Stimulated activated CD4-positive, alpha-beta T cell treated with anti-CD3 and anti-CD28 coated beads, Interleukin-2, amount 100 ng/mL, for 48 hours (primary cell): ENCODE measurements at regions not wholly inside any gene's neighbourhood (a gene's known extent, or its start where the extent isn't known, plus 50 kb on each side); places are given as distances from the start of the nearest gene placed in this dataset.
"Not testable (repeated sequence)": the region's sequence is repeated elsewhere in the genome, so short reads cannot be mapped to it uniquely, and the experiment has no call there.

Experiments
- DNase-seq, 2 donors: peaks; one replicate each; pipeline ENCODE4 v3.0.0-alpha.2; 2020

DNA sequence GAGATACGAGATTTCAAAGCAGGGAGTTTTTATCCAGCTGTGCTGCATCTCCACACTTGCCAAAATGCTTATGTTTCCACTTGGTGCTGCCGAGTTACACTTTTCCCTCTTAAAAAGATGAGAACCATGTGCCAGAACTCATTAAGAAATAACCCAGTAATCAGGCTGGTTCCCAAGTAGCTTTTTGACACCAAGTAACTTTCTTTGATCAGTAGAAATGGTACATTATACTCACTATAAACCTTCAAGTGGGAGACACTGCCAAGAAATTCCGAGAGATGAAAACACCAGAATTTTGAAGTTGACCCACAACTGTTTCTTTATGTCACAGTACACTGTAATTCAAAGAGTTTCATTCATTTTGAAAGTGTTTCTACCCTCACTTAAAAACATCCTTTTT, 164.6 kb upstream of the CCDC54 start:
- no peak for DNase-seq

DNA sequence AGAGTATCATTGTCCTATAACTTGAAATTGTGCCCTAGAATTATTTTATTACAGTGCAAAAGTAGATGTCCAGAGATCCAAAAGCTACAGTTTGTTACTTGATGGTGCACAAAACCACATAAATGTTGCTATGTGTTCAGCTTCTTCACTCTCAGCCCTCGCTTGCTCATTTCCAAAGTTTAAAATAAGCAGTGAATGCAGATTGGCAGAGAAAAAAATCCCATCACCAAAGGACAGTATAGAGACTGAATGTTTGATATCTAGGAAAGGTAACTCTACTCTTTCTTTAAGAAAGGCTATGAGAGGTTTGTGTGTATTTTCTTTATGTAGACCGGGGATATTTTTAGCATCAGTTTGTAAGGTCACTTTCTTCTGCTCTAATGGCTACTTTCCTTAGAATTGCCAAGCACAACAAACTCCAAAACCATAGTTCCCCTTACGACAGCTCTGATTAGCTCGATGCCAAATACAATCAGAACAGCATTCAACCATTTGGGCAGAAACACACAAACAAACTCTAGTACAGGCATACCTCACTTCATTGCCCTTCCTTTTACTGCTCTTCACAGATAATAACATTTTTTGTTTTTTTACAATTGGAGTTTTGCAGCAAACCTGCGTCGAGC, 164.1 kb upstream of the CCDC54 start:
- DNase-seq = no peak

DNA sequence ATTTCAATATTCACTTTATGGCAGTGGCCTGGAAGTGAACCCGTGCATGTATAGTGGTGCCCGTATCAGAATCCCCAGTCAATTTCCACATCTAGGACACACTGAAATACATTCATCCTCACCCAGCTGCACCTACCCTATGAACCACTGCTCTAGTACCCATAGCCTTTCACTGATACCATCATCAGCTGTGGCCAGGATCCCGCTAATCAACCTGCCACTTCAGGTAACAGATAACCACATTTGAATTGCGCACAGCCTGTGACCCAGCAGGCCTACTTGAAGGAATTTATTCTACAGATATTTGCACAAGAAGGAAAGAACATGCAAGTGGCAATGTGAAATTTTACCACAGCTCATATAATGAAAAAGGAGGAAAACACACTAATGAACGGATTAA, 161.0 kb upstream of the CCDC54 start:
- DNase-seq = no peak

DNA sequence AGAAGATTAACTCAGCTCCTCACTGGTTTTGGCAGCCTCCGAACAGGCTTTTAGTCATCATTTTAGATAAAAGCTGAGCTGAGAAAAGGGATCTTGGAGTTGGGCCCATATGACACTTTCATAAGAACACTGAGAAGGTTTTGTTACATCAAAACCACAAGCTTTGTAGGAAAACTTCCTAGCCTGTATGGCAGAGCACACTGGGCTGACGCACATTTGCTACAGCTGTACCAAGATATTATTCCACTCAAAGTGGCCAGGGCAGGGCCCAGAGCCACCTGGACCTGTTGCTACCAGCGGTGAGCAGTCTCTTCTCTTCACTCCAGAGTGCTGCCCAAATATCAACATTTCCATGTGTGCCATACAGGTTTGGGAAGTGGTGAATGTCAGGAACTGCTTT, 160.5 kb upstream of the CCDC54 start:
- DNase-seq = no peak

DNA sequence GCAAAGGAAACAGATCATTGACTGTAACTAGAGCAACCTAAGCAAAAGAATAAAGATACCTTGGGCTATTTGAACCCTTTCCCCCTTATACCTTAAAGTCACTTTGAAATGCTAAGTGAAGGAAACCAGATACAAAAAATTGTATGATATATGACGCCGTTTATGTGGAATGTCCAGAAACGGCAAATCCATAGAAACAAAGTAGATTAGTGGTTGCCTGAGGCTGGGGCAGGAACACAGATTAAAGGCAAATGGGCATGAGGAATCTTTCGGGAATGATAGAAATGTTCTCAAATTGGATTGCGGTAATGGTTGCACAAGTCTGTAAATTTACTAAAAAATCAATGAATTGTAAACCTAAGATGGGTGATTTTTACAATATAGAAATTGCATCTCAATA, 160.1 kb upstream of the CCDC54 start:
- no peak for DNase-seq

DNA sequence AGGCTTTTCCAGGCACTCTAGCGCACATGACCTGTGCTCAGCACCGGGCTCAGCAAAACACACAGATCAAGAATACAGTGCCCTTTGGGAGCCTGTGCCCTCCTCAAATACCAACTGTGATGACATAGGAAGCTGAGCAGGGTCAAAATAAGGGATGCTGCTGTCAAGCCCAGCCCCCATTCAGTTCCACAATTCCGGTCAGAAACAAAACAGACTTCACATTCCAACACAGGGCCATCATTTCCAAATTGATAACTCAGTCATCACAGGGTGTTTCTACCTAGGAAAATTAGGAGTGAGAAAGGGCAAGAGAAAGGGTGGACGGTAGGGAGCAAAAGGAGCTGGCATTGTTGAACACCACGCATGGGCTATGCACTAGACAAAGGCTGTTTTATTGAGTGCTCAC, 158.4 kb upstream of the CCDC54 start:
- DNase-seq = no peak

DNA sequence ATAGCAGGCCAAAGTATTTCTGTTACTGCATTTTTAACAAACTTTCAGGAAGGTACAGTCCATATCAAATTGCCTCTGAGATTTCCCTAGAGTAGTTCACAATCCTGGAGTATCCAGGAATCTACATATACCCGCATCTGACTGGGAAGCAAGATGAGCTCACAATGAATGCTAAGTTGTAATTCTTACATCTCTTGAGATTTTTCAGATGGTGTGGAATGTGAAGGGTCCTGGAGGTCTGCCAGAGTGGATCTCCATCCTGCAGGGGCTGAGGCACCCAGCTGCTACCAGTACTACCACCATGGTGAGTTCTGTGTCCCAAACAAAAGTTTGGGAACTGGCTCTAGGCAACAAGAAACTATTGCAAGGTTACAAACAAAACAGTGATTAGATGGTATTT, 156.7 kb upstream of the CCDC54 start:
- no peak for DNase-seq

DNA sequence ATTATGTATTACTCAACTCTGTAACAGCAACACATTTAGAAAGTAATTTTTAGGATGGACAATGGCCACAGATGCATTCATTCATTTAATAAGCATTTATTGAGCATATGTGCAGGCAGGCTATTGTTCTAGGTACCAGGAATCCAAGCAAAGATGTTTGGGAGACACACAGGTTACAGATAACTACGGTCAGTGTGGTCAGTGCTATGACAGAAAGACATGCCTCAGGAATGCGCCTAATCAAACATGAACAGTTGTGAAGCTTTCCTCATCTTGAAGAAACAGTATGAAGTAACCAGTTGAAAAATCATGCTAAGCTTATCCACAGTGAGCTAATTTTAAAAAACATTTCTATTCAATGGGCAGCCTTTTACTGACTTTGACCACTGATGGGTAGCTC, 155.4 kb upstream of the CCDC54 start:
- no peak for DNase-seq

DNA sequence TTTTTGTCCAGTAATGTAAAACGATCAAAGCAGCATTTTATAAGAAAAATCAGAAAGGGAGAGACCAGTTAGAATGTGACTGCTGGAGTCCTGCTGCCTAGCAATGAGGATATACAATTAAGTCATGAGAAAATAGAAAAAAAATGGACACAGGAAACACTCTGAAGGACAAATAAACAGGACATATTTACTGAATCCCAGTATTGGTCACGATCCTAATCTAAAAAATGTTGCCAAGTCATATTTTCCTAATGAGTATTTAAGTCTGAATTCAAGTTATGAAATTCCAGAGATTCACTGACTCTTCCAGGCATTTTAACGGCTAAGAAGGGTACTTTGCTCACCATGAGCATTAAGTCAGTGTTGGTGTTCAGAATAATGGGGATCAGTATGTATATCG, 154.3 kb upstream of the CCDC54 start:
- DNase-seq = no peak

DNA sequence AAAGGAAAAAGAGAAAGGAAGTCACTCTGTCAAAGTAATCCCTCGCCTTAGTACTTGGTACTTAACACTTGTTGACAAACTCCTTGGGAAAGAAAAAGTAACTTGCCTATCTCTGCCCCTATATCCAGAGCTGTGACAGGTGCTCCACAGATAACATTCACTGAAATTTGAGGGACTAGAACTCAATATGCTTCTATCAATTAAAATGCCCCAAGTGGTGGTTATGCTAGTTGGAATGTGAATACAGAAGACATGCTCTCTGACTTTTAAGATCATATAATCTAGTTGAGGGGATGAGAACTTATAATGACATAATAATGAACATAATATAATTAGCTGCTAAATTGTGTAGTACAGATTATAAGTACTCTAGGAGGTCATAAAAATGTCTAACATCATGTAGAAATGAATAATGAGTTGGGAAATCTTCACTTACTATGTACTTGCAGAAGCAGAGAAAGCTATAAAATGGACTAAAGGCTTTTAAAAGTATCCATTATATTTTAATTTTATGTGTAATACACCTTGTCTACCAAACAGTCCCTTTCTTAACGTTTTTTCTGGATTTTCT, 153.1 kb upstream of the CCDC54 start:
- no peak for DNase-seq

DNA sequence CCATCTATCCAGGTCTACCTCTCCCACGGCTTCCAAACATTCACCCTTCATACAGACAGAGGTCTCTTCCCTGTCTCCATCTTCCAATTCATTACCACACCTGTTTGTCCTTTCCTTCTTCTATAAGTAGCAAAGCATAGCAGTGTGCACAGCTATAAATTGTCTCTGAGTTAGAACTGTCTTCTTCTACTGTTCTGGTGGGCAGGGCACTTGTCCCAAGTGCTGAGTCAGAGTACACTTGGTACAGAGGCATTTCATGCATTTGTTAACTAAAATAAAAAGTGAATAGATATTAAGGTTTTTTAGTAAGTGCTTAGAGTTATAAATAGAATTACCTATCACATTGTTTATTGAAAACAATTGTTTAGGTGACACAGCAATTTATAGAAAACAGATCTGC, 150.1 kb upstream of the CCDC54 start:
- DNase-seq = no peak

DNA sequence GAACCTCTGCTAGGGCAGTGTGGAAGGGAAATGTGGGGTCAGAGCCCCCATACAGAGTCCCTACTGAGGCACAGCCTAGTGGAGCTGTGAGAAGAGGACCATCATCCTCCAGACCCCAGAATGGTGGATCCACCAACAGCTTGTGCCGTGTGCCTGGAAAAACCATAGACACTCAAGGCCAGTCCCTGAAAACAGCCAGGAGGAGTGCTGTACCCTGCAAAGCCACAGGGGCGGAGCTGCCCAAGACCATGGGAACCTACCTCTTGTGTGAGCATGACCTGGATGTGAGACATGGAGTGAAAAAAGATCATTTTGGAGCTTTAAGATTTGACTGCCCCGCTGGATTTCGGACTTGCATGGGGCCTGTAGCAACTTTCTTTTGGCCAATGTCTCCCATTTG, 143.4 kb upstream of the CCDC54 start:
- DNase-seq = not testable (repeated sequence)

DNA sequence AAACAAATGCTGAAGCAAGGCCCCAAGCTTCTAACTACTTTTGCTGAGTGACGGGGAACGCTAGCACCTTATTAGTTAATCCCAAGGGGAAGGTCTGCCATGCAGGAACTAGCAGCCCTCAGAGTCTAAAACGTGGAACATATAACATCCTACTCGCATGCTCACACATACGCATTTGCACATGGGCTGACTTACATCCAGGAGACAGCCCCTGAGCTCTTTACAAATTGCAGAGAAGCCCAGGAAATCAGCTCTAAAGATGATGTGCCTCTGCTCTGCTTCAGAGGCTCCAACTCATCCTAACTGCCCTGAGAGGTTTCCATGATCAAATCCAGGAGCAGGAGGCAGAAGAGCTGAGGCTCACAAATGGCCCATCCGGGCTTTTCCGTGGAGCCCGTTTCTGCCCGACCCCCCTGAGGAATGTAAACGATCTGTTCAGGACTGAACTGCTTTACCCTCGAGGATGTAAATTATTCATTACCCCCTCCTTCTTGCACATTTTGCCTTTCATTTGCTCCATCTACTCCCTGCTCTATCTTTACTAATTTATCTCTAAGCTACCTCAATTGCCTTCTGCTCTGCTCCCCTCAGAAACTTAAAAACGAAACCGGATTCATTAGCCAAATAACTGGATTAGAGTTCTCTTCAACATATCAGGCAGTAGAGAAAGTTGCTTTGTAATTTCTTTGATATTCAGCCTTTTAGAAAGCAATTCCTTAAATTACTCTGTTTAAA, 141.9 kb upstream of the CCDC54 start:
- no peak for DNase-seq

DNA sequence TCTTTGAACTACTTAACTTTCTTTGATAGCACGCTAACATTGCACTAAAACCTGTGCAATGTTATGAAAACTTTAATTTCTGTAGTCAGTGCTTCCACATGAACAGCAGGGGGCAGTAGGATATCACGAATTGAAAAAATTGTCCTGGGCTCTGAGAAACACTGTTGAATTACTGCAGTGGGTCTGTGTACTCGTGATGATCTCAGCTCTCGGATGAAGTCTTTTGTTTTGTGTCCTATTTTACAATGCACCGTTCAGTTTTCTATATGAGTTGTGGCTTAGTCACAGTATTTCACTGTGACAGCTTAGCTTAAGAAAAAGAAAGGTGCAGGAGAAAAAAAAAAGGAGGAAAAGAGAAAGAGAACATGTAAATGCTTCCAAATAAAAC, 141.3 kb upstream of the CCDC54 start:
- DNase-seq = peak; percentile 29 to 31

DNA sequence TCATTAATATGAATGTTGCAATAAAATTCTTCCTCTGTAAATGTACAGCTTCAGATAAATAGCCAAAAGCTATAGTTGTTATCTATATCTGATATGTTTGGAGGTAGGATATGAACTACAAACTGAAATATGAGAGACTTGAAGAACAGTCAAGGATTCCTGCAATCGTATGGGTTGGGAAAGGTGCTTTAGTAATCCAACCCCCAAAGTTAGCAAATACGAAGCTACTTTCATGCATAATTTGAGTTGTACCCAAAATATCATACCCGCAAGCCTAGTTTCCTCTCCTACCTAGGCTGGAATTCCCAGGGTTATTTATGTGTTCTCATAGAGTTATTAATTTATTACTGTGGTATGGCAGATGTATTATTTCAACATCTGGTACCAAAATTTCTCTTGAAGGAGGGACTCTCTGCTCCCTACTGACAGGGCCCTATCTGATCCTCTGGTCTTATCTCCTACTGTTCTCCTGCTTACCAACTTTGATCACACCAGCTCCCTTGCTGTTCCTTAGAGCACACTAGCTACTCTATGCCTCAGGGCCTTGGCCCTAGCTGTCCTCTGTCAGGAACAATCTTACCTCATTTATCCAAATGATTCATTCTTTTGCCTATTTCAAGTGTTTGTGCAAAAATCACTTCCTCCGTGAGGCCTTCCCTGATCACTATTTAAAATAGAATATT, 140.4 kb upstream of the CCDC54 start:
- no peak for DNase-seq

DNA sequence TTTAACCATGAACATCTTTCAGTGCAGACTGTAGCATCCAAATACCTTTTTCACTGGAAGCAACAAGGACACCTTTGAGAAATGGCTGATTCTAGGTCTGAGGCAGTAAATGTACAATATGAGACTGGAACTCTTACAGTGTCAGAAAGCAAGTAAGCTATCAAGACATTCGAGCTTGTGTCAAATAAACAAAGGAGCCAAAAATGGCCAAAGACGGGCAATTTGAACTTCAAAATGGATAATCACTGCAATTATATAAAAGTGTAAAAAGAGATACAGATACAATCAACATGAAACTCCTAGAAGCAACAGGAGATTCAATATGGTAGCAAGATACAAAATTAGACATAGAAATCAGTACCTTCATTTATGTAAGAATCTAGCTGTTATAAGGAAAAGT, 138.5 kb upstream of the CCDC54 start:
- no peak for DNase-seq

DNA sequence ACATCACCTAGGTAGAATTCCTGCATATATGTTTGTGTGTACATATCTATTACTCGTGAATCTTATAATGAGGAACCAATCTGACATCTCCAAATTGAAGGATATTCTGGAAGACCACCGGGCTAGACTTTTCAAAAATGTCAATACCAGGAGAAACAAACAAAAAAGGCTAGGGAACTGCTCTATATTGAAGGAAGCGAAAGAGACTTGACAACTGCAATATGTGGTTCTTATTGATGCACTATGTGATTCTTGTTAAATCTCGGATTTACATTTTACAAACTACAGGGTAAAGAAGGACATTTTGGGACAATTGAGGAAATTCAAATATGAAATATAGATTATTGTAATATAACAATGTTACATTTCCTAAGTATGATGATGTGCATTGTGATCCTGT, 137.5 kb upstream of the CCDC54 start:
- DNase-seq = no peak

DNA sequence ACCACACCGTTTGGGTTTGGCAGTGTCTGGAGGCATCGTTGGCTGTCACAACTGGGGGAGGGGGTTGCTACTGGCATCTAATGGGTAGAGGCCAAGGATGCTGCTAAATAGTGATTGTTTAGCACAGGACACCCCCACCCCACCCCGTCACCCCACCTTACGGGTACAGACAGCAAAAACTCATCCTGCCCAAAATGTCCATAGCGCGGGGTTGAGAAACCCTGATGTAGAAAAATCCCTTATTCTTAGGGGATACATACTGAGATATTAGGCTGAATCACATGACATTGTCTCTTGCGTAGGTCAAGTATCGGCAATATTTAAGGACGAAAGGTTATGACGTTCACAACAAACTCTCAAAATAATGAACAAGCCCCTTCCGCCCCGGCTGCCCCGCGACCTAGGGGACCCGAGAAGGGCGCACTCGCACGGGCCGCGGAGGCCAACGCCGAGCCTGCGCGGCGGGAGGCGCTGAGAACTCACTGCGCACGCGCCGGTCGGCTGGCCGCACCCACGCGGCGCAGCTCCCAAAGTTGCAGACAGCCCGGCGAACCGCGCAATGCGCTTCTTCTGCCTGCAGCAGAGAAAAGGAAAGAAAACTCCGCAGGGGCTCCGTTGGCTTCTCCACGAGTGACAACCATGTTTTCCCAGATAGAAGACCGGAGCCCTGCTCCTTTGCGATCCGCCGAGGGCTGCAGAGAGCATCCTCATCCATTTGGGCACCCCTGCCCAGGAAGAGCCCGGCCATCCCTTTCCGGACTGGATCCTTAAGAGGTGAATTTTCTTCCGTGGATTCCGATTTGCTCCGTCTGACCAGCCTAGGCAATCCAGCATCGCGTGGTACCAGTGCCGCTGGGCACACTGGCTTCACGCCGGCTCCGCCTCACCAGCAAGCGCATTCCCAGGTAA, 136.8 kb upstream of the CCDC54 start:
- DNase-seq = peak; percentile 61 to 66

DNA sequence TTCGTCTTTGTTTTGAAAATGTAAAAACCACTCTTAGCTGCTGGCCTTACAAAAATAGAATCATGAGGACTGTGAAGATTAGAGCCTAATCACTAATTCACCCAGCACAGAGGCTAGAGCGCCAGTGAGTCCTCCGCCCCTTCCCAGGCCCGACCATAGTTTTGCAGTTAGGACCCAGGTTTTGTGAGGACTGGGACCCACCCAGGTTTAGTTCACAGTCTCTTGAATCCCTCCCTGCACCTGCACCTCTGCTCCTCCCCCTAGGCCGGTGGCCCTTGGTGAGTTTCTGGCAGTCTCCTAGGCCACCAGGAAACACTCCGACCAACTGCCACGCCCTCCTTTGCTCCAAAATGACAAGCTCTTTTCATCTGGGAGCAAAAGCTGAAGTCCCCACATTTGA, 136.0 kb upstream of the CCDC54 start:
- peak in 1 of 2 donors; percentile 1 for DNase-seq

DNA sequence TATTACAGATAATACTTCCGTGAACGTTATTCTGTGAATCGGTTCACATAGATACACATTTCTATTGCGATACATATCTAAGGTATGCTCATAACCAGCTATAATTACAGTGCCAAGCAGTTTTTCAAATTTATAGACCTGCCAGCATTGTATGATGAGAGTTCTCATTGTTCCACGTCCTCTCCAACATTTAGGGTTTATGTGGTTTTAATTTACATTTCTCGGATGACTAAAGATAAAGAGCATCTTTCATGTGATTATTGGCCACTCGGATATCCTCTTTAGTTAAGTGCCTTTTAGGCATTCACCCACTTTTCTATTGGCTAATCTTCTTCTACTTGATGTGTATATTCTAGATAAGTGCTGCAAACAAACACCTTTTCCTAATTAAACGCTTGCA, 134.7 kb upstream of the CCDC54 start:
- no peak for DNase-seq

DNA sequence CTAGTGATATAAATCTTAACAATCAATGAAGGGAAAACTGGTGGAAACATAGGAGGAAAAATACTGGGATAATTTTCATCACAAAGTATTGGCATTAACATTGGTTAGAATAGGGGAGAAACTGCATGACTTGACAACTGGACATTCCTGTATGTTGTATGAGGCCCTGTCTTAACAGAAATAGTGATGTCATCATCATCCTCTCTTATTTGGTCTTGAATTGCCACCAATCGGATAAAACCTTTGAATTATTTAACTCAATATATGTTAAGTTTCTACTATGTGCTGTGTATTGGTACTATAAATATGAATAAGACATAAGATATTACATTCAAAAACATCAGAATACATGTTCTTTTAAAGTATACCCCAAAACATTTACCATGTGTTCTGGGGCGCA, 130.1 kb upstream of the CCDC54 start:
- DNase-seq = no peak

DNA sequence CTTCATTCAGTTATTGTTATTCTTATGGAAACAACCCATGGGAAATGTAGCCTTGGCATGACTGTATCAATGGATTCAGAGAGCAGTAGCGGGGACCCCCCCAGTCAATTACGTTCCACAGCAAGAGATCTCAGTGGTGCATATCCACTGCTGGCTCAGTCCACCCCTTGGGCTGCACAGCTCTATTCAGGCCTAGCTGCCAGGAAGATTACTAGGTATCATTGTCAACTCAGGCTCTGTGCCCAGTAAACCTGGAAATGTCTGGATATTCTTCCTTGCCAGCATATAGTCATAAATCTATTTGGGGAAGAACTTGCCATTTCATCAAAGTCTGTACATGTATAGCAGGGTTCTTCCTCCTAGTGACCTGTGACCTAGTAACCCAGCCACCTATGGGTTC, 128.1 kb upstream of the CCDC54 start:
- no peak for DNase-seq

DNA sequence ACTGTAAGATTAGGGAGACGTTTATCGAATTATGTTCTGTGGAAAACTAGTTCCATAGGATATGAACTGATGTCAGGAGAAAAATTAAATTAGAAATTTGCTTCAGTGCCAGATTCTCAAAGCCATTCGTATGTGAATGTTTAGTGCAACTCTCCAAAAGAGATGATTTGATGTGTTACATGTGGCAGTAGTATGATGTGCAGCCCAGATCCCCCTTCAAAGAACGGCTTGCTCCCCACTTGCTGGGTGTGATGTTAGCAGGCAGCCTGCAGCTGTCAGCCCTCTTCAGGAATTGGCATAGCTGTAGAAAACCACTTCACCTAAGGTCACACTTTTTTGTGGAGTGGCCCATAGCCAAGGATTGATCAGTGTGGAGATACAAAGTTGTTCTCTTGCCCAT, 127.0 kb upstream of the CCDC54 start:
- no peak for DNase-seq
